COLO829 (cell line): ENCODE measurements at regions not wholly inside any gene's neighbourhood (a gene's known extent, or its start where the extent isn't known, plus 50 kb on each side); places are given as distances from the start of the nearest gene placed in this dataset.

Experiments used
- DNase-seq: peaks from one replicate; pipeline ENCODE4 v3.0.0; 2012; ENCODE audit warnings: low spot score

DNA sequence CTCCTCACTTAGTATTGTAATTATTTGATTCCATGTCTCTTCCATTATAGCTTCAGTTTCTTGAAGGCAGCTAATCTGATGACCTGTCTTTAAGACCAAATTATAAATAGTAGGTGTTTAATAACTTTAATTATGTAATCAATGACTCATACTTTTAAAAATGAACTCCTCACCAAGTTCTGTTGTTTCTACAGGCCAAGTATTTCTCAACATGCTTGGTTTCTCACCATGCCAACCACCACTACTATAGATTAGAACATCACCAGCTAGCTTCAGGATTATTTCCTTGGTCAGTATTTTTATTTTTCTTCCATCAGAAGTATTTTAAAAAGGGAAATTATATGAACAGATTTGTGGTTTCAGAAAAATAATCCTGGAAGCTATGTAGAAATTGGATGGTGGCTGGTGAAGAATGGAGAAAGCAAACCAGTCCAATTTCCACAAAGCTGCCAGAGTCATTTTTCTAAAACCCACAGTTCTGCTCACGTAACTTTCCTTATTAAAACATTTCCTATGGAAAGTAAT is 237.7 kb upstream of the DACH1 start:
- no peak for DNase-seq

DNA sequence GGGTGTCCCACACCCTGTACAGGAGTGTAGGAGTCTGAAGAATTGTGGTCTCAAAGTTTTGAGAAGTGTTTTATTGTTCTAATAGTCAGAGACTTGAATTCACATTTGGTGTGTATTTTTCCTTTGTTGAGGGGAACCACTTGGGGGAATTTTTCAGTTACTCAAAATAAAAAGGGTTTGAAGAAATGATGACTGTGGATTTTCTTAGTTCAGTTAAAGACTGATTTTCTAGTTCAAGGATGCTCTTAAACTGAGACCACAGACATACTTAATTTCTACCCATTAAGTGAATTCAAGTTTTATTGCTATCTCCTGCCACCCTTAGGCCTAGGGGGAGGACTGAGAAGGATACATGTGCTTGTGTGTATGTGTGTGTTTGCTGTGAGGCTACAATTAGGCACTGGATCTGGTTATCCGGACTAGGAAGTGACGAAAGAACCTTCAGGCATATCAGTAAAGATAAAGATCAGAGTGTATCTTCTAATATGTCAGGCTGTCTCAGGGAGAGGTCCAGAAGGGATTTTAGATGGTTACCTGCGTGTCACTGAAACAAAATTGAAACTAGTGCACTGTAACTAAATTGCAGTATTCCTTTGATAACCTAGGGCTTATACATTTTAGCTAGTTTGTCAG is 234.9 kb upstream of the DACH1 start:
- DNase-seq = no peak

GRCh38 chr13:72100339-72100738 is 233.3 kb upstream of the DACH1 start:
- DNase-seq = no peak

- no peak for DNase-seq
These were observed 230.6 kb upstream of the DACH1 start for GRCh38 chr13:72097568-72097967.

DNA sequence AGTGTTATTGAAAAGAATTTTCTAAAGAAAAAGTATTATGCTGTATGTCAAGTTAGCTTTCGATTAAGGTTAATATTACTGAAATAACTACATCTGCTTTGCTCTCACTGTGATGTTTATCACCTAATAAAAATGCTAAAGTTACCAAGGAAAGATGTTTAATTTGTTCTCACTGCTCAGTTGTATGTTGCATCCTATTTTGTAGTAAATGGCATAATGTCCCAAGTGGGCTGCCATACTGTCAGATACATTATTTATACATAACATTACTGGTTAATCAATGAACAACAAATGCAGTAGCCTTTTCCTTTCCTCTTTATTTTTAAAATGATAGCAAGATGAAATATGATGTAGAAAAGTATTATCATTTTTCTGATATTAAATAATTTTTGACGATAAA is 226.3 kb upstream of the DACH1 start:
- DNase-seq = no peak

- no peak for DNase-seq
These were observed 207.7 kb upstream of the DACH1 start for GRCh38 chr13:72074663-72075062.

- no peak for DNase-seq
These were observed 205.3 kb upstream of the DACH1 start for GRCh38 chr13:72072261-72072660.

DNA sequence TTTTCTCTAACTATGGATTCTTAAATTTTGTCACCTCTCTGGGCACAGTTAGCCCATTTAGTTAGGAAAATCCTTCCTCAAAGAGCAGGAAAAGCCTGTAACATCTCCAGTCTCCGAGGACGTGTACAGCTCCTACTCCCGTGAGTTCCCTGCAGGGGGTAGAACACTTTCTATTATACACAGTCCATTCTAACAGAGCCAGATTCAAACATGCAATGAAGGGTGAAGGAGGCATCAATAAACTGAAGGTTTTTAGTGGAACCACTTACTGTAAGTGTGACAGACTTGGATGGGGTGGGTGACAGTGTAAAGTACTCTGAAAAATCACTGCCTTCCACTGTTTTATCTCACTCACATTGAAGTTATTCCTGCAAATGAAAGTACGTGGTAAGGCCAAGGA is 204.7 kb upstream of the DACH1 start:
- DNase-seq = no peak

- DNase-seq = no peak
These were observed 195.6 kb upstream of the DACH1 start for GRCh38 chr13:72062566-72062965.

- DNase-seq = no peak
These were observed 194.6 kb upstream of the DACH1 start for GRCh38 chr13:72061613-72062012.

DNA sequence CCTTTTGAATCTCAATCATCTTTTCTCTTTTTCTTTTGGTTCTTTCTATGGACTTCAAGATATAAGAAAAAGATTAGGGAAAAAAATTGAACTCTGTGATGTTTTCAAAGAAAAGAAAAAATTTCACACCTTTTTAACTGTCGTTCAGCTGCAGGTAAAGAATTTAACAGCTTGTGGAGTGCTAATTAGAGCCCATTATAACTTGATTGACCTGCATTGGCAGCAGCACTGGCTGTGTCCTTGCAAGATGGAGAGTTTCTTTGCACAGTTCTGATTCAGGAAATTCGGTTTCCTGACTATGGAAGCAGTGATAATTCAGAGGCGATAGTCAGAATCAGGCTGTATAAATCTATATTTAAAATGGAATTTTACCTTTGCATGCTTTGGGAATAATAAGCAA is 183.2 kb upstream of the DACH1 start:
- DNase-seq = no peak

- no peak for DNase-seq
These were observed 176.4 kb upstream of the DACH1 start for GRCh38 chr13:72043366-72043765.

GRCh38 chr13:72041165-72041564 is 174.2 kb upstream of the DACH1 start:
- no peak for DNase-seq

- DNase-seq = no peak
These were observed 172.1 kb upstream of the DACH1 start for GRCh38 chr13:72039126-72039525.

GRCh38 chr13:72029981-72030380 is 163.0 kb upstream of the DACH1 start:
- DNase-seq = no peak

- DNase-seq = no peak
These were observed 158.8 kb upstream of the DACH1 start for GRCh38 chr13:72025836-72026235.

DNA sequence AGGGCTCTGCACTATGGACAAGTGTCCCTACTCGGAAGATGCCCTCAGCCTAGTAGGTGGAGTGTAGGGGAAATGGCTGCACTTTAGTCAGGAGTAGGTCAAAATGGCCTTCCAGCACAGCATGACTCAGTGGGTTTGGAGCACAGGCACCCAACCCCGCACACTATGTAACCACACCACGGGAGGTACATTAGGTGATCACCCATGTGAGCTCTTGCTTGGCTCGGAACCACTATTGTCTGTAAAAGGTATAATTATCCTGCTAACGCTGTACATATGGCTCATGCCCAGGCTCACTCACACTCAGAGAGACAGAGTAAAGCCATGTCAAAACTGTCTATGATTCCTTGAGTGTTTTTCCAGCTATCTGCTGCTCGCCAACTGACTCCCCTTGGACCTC is 156.9 kb upstream of the DACH1 start:
- DNase-seq = no peak

DNA sequence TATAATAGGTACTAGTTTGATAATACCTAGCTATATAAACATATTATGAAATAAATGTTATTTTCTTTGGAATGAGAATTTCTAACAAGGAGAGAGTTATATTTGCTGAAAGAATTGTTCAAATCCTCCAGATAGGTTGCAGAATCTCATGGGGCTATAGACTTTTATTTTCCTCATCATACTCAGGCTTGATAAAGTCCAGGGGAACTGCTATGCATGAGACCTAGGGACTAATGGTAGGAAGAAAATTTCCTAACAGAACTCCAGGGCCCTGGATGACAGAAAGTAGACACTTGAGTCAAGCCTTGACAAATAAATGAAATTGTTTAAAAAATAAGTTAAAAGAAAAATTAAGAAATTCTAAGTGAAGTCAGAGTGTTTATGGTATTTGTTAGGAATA is 138.5 kb upstream of the DACH1 start:
- no peak for DNase-seq

- DNase-seq = no peak
These were observed 137.9 kb upstream of the DACH1 start for GRCh38 chr13:72004784-72005374.

- DNase-seq = no peak
These were observed 137.2 kb upstream of the DACH1 start for GRCh38 chr13:72004246-72004645.

DNA sequence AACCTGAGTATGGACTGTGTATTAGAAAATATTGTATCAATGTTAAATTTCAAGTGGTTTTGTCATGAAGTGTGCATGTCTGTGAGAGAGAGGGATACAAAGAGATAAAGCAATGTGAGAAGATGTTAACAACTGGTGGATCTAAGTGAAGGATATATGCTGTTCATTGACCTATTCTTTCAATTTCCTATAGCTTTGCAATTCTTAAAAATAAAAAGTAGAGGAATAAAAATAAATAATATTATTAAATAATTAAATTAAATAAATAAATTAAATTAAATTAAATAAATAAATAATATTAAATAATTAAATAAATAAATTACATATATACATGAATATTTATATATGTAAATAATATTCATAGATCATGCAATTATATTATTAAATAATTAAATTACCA is 131.2 kb upstream of the DACH1 start:
- no peak for DNase-seq

- no peak for DNase-seq
These were observed 112.6 kb upstream of the DACH1 start for GRCh38 chr13:71979616-71980015.

GRCh38 chr13:71977028-71977427 is 110.0 kb upstream of the DACH1 start:
- DNase-seq = no peak

DNA sequence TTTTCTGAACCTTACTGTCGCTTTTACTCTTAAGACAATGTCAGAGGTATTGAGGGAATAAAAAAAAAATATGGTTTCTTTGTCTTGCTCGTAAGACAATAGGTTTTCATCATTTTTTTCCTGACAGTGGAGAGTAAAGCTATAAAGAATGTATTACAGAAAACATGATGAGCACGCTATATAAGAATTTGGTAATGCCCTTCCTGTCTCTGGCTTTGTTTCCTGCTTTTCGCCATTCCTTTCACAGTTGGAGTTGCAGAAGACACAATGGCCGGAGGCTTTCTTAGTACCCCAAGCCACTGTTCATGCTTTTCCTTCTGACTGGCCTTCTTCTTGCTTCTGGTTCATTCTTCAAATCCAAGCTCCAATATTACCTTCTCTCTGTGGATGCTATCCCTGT is 101.0 kb upstream of the DACH1 start:
- DNase-seq = no peak
